ENCODE measurements at regions not wholly inside any gene's neighbourhood (a gene's known extent, or its start where the extent isn't known, plus 50 kb on each side); places are given as distances from the start of the nearest gene placed in this dataset.

GRCh38 chr6:146902846-146903245 is 301.4 kb upstream of the STXBP5 start:
- no peak for DNase-seq (ENCODE audit: low spot score)
- no peak for FAIRE-seq

- DNase-seq (ENCODE audit: low spot score) (no peak), FAIRE-seq (no peak)
These were observed 300.8 kb upstream of the STXBP5 start for GRCh38 chr6:146903451-146903850.

DNA sequence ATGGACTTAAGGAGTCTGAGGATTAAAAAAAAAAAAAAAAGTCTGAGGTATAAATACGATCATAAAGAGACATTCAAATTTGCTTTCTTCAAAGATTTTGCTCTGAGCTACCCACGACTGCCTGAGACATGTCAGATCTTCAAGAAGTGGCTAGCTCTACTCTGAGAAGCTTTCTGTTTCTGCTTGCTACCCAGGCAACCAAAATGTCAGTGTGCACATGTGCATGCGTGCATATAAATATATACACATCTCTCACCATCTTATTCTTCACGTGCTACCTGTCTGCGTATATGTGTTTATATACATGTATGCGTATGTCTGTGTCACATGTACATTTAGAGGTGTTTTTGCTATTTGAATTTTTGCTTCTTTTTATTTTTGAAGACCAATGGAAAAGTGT is 299.6 kb upstream of the STXBP5 start:
- DNase-seq (ENCODE audit: low spot score) (no peak), FAIRE-seq (no peak)

- DNase-seq (ENCODE audit: low spot score) (no peak), FAIRE-seq (no peak)
These were observed 299.0 kb upstream of the STXBP5 start for GRCh38 chr6:146905181-146905704.

GRCh38 chr6:146908786-146909185 is 295.4 kb upstream of the STXBP5 start:
- DNase-seq (ENCODE audit: low spot score) (no peak), FAIRE-seq (no peak)

- FAIRE-seq (peak; percentile 93), DNase-seq (ENCODE audit: low spot score) (peak; percentile 66)
These were observed 294.8 kb upstream of the STXBP5 start for GRCh38 chr6:146909376-146909775.

GRCh38 chr6:146909886-146910285 is 294.3 kb upstream of the STXBP5 start:
- DNase-seq (ENCODE audit: low spot score) (no peak), FAIRE-seq (no peak)

GRCh38 chr6:146910611-146911010 is 293.6 kb upstream of the STXBP5 start:
- no peak for FAIRE-seq
- no peak for DNase-seq (ENCODE audit: low spot score)

GRCh38 chr6:146911635-146912215 is 292.5 kb upstream of the STXBP5 start:
- FAIRE-seq: no peak

DNA sequence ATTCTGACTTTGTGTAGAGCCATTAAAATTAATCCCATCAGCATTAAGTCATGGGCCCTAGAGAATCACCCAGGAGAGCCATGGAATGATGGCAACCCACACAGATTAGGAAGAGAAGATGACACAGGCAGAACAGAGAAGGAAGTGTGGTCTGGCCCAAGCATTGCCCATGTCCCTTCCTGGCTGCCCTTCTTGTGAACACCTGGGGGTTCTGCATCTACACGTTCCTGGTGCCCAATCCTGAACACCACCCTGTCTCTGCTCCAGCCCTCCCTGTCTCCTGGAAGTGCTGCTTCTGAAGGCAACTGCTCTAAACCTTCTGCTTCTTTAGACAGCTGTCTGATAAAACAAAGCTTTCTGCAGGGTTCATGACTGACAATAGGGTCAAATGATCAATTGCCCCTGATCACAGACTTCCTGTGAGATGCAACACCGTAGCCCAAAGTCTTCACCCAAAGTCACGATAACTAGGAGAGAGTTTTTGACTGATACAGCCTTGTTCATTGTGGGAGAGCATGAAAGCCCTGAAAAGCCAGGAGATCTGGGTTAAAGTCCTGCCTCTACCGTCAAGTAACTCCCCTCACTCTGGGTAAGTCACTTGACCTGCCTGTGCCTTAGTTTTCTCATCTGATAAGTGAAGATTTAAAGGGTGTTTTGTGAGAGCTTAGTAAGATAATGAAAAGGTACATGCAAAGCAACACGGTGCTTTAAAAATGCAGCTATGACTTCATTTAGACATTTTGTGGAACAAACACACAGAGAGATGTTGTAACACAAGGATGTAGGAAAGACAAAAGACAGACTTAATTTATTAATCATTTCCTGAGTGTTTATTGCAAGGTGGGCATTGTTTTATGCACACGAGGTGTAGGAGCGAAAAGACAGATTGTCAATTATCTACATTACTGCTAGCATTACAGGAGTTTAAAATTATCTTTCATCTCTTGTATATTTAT is 291.2 kb upstream of the STXBP5 start:
- FAIRE-seq: no peak
- no peak for DNase-seq (ENCODE audit: low spot score)

More at GRCh38 chr6:146911635-146912215, 292.5 kb upstream of the STXBP5 start:
- DNase-seq (ENCODE audit: low spot score): no peak

GRCh38 chr6:146913842-146914488 is 290.3 kb upstream of the STXBP5 start:
- peak; percentile 94 for FAIRE-seq
- DNase-seq (ENCODE audit: low spot score): peak; percentile 98

GRCh38 chr6:146914489-146915483 is 289.4 kb upstream of the STXBP5 start:
- FAIRE-seq: peak; percentile 94
- DNase-seq (ENCODE audit: low spot score): peak; percentile 91

DNA sequence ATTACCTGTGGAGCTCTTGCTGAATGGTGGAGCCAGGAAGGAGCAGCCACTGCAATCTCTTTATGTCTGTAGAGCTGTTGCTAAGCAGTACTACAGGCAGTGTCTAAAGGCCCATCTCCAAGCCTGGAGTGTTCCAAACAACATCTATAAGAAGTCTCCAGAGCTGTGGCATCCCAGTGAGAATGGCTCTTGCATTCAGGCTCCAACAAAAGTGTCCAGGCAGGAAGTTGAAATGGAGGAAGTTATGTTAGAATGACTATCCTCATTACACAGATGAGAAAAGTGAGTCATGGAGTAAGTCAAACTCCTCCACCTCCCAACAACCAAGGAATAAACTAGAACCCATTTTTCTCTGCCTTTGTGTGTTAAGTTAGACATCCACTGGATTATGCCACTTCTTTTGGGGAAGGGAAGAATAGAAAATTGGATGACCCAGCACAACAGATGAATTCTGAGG is 288.5 kb upstream of the STXBP5 start:
- peak; percentile 72 for DNase-seq (ENCODE audit: low spot score)
- peak; percentile 77 for FAIRE-seq

- no peak for FAIRE-seq
- DNase-seq (ENCODE audit: low spot score): no peak
These were observed 287.7 kb upstream of the STXBP5 start for GRCh38 chr6:146916435-146917025.

DNA sequence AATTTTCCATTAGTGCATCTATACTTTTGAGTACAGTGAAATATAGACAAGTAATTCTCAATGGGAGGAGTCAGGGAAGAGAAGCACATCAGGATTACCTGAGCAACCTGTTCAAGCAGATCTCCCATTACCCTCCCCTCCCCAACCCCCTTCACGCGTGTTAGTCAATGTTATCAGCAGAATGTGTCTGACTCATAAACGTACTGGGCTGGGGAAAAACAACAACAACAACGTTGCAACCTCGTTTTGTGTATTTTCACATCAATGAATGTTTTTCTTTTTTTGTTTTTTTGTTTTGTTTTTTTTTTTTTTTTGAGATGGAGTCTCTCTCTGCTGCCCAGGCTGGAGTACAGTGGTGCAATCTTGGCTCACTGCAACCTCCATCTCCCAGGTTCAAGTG is 287.0 kb upstream of the STXBP5 start:
- FAIRE-seq: no peak
- DNase-seq (ENCODE audit: low spot score): no peak

GRCh38 chr6:146917979-146918378 is 286.2 kb upstream of the STXBP5 start:
- DNase-seq (ENCODE audit: low spot score) (no peak), FAIRE-seq (no peak)

DNA sequence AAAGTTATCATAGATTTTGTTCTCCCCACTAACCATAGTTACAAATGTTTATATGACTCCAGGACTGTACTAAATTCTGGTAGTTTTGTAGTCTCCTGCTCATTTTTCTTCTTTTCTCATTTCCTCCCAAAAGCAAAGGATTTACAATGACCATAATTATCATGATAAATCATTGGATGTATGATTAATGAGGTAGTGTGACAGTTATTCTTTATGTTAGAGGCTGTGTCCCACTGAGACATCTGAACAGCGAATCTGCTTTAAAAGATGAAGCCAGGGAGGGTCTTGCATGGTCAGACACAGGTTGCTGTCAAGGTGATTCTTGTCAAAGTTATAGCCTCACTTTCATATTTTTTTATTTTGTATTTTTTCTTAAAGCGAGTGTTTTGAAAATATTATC is 285.2 kb upstream of the STXBP5 start:
- FAIRE-seq: no peak
- DNase-seq (ENCODE audit: low spot score): no peak

DNA sequence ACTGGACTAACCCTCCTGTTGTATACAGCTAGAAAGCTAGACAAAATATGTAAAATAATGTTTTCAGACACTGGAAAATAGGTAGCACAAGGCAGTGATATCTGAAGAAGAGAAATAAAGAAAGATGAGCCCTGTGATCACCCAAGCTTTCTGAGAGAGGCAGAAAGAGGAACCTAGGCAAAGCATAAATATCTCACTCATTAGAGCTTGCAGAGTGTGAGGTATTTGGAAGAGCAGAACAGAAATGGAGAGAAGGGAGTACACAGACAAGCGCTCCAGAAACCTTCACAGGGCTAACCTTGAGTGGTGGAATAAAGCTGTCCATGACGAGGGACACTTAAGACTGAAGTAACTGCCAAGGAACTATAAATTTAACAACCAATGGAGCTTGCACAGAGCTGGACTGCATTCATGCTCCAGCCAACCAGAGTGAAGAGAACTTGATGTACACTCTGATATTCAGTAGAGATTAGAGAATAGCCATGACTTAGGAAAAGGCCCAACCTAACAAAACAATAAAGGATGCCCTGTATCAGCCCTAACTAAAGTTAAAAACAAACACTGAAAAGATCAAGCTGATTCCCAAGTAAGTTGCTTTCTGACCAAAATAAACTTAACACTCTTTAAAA is 280.9 kb upstream of the STXBP5 start:
- DNase-seq (ENCODE audit: low spot score): no peak

GRCh38 chr6:146925846-146926245 is 278.4 kb upstream of the STXBP5 start:
- DNase-seq (ENCODE audit: low spot score) (no peak), FAIRE-seq (no peak)

More for the DNA sequence above, 280.9 kb upstream of the STXBP5 start:
- FAIRE-seq: no peak

- no peak for DNase-seq (ENCODE audit: low spot score)
- FAIRE-seq: no peak
These were observed 275.7 kb upstream of the STXBP5 start for GRCh38 chr6:146928503-146928902.

Data from RCC 7860 (cell line).